ENCODE measurements at regions not wholly inside any gene's neighbourhood (a gene's known extent, or its start where the extent isn't known, plus 50 kb on each side); places are given as distances from the start of the nearest gene placed in this dataset.

DNA sequence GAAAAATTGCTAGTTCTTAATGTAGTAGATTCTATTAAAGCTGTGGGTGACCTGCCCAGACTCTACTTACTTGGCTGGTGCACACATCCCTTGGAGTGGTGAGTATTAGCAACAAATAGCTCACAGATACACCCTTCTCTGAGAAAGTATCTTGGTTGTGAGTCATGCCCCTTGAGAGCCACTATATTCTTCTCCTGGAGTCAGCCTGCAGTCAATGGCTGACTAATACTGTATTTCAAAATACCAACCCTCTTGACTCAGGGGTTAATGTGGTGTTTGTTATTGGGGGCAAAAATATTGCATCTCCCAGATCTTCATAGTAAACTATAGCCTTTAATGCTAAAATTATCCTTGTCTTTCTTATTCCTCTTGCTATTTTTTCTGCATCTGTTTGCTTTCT lies 354.9 kb downstream of the BMPER start:
- no peaks in the 10 kb centered on the region for H3K27me3 ChIP-seq
- H3K36me3 ChIP-seq = no peaks in the 10 kb centered on the region
- no peak overlapping the region for H3K27ac ChIP-seq
- TF ChIP-seq, protein P1, sequence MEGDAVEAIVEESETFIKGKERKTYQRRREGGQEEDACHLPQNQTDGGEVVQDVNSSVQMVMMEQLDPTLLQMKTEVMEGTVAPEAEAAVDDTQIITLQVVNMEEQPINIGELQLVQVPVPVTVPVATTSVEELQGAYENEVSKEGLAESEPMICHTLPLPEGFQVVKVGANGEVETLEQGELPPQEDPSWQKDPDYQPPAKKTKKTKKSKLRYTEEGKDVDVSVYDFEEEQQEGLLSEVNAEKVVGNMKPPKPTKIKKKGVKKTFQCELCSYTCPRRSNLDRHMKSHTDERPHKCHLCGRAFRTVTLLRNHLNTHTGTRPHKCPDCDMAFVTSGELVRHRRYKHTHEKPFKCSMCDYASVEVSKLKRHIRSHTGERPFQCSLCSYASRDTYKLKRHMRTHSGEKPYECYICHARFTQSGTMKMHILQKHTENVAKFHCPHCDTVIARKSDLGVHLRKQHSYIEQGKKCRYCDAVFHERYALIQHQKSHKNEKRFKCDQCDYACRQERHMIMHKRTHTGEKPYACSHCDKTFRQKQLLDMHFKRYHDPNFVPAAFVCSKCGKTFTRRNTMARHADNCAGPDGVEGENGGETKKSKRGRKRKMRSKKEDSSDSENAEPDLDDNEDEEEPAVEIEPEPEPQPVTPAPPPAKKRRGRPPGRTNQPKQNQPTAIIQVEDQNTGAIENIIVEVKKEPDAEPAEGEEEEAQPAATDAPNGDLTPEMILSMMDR (IDR thresholded peaks at IDR 0.05) = no peak
- TF ChIP-seq POLR2AphosphoS5 (IDR thresholded peaks at IDR 0.05) (no peak), POLR2A (IDR thresholded peaks at IDR 0.05) (no peak)
- H3K4me3 ChIP-seq = no peak overlapping the region
- H3K4me1 ChIP-seq = no peaks in the 10 kb centered on the region
- H3K9me3 ChIP-seq = no peaks in the 10 kb centered on the region
- intact Hi-C loops (cut with DNase I; ENCODE audit: low total_unique reads) = no loop called here
- DNase-seq (ENCODE audit: low spot score in 2 of 2) = no peak

DNA sequence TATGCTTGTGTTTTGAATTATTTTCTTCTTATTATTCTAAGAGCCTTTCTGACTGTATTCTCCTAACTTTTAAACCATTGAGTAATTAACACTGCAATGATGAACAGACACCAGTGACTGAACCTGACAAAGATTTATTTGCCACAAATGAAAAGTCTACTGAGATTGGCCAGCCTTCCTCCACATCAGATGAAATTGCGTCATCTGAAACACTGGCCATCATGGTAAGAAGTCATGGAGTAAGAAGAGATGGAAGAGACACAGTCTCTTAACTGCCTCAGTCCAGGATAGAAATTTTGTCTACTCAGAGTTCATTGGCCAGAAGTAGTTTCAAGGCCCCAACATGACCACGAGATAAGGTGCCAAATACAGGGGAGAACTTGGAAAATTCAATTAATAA lies 357.8 kb downstream of the BMPER start:
- no peaks in the 10 kb centered on the region for H3K4me1 ChIP-seq
- H3K27me3 ChIP-seq = no peaks in the 10 kb centered on the region
- intact Hi-C loops (cut with DNase I; ENCODE audit: low total_unique reads) = no loop called here
- no peak overlapping the region for H3K27ac ChIP-seq
- TF ChIP-seq POLR2AphosphoS5 (IDR thresholded peaks at IDR 0.05) (no peak), POLR2A (IDR thresholded peaks at IDR 0.05) (no peak)
- TF ChIP-seq, protein P1 (IDR thresholded peaks at IDR 0.05) = no peak
- H3K4me3 ChIP-seq = no peak overlapping the region
- DNase-seq (ENCODE audit: low spot score in 2 of 2) = no peak
- H3K9me3 ChIP-seq = no peaks in the 10 kb centered on the region
- no peaks in the 10 kb centered on the region for H3K36me3 ChIP-seq

DNA sequence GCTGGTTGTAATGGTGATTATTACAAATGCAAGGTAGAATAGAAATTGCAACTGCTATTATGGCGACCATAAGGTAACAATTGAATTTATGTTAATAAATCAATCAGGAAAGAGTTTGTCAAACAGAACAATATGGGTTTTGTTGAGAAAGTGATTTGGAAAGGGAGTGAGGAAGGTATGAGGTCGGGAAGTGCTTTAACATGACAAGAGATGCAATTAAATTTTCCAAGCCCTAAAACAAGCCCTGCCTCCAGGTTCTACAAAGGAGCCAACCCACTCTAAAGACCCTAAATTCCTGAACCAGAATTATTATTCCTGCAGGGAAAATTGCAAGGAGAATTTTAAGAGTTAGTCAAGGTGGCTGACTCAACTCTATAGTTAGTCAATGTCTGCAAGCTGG lies 363.7 kb downstream of the BMPER start:
- no peak for DNase-seq (ENCODE audit: low spot score in 2 of 2)
- H3K4me1 ChIP-seq = no peaks in the 10 kb centered on the region
- intact Hi-C loops (cut with DNase I; ENCODE audit: low total_unique reads) = no loop called here
- H3K36me3 ChIP-seq = no peaks in the 10 kb centered on the region
- H3K4me3 ChIP-seq = no peak overlapping the region
- no peaks in the 10 kb centered on the region for H3K27me3 ChIP-seq
- H3K9me3 ChIP-seq = no peaks in the 10 kb centered on the region
- H3K27ac ChIP-seq = no peak overlapping the region
- TF ChIP-seq POLR2A (IDR thresholded peaks at IDR 0.05) = no peak

DNA sequence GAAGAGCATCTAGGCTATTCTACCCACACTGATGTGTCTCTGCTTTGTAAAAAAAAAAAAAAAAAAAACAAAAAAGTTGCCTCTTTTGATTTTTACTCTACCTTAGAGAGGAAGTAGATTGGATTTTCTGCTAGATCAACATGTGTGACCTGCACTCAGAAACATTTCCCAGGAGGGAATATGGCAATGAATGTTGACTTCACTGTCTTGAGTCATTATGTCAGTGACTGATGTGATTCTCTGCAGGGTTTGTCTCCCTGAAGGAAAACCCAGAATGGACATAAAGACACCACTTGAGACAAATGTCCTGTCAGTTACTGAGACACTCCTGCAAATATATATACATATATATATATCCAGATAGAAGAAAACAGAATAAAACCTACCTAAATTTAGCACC lies 370.3 kb downstream of the BMPER start:
- no peak for DNase-seq (ENCODE audit: low spot score in 2 of 2)
- TF ChIP-seq POLR2A (IDR thresholded peaks at IDR 0.05) (no peak), POLR2AphosphoS5 (IDR thresholded peaks at IDR 0.05) (no peak)
- TF ChIP-seq, protein P1 (IDR thresholded peaks at IDR 0.05) = no peak

DNA sequence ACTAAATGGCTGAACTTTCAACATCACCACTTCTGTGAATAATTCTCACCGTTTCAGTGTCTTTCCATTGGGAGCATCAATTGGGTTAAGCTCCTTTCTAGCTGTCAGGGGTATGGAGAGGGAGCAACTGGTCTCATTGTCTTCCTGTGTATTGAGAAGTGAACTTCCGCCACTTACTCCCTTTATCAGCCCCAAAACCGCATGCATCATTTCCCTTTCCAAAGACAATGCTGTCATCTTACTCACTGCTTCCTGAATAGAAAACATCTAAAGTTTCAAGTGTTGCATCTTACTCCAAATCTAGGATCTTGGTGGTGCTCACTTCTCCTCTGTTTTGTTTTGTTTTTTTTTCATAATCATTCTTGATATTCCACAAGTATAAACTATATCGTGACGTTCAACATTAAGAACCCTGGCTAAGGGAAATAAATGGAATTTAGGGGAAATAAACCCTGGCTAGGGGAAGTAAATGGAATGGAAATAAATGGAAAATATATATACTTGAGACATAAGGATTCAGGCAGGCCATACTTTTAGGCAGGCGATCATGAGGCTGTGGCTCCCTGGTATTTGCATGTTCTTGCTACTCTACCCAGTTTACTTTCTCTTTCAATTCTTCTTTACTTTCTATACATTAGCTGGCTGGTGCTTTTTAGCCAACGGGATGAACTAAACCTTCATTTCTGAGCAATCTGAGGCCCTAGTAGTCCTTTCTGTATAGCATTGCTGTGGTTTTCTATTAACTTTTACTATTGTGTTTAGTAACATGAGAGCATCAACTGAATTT lies 371.9 kb downstream of the BMPER start:
- TF ChIP-seq POLR2AphosphoS5 (IDR thresholded peaks at IDR 0.05) (no peak), POLR2A (IDR thresholded peaks at IDR 0.05) (no peak)
- TF ChIP-seq, protein P1 (IDR thresholded peaks at IDR 0.05) = no peak
- H3K36me3 ChIP-seq = no peaks in the 10 kb centered on the region

More for the DNA sequence above, 370.3 kb downstream of the BMPER start:
- Histone ChIP-seq H3K4me3 (no peak overlapping the region), H3K4me1 (no peaks in the 10 kb centered on the region), H3K27me3 (no peaks in the 10 kb centered on the region), H3K36me3 (no peaks in the 10 kb centered on the region), H3K27ac (no peak overlapping the region), H3K9me3 (no peaks in the 10 kb centered on the region)
- intact Hi-C loops (cut with DNase I; ENCODE audit: low total_unique reads) = no loop called here

More for the DNA sequence above, 371.9 kb downstream of the BMPER start:
- no peaks in the 10 kb centered on the region for H3K4me1 ChIP-seq
- no peaks in the 10 kb centered on the region for H3K27me3 ChIP-seq
- H3K27ac ChIP-seq = no peak overlapping the region
- DNase-seq (ENCODE audit: low spot score in 2 of 2) = no peak
- no peak overlapping the region for H3K4me3 ChIP-seq
- peaks cover 6 to 11% of the 10 kb centered on the region in 2 donors for H3K9me3 ChIP-seq
- intact Hi-C loops (cut with DNase I; ENCODE audit: low total_unique reads) = no loop called here

Measured in breast epithelium (tissue), 4 donors.